WI38 (cell line): ENCODE measurements at regions not wholly inside any gene's neighbourhood (a gene's known extent, or its start where the extent isn't known, plus 50 kb on each side); places are given as distances from the start of the nearest gene placed in this dataset.

Experiments
- H3K4me3 ChIP-seq: 2 replicates; pipeline ENCODE4 v1.5.1; 2011; ENCODE audit warnings: low read depth, mild to moderate bottlenecking, control low read depth, low read length
- TF ChIP-seq, protein P1 (sequence below): IDR thresholded peaks from 2 replicates; pipeline ENCODE4 v1.5.1; 2012; ENCODE audit warnings: low read depth, mild to moderate bottlenecking, control low read depth, low read length

DNA sequence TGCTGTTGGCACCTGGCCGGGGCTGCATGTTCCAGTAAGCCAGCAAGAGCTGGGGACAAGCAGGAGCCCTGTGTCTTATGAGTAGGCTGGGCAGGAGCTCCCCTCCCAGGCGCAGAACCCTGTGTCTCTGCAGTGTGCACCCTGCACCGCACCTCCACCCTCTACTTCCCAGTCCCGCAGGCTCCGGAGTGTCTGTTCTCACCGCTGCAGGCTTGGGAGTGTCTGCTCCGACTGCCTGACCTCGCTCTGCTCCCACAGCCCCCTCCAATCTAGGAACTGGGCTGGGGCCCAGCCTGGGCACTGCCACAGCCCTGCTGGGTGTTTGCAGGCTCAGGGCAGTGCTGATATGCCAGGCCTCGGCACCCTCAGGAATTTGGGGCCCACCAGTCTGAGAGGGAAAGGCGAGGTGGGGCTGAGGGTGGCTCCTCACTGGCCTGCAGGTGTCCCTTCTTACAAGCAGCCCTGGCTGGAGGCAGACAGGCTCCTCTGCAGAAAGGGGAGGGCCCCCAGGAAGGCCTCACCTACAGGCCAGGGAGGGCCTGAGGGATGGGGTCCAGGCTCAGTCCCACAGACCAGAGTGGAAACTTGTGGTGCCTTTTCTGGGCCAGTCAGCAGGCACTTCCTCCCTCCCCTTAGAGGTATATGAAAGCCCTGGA, 871.6 kb upstream of the GJE1 start:
- H3K4me3 ChIP-seq: no peak overlapping the region
- TF ChIP-seq, protein P1, sequence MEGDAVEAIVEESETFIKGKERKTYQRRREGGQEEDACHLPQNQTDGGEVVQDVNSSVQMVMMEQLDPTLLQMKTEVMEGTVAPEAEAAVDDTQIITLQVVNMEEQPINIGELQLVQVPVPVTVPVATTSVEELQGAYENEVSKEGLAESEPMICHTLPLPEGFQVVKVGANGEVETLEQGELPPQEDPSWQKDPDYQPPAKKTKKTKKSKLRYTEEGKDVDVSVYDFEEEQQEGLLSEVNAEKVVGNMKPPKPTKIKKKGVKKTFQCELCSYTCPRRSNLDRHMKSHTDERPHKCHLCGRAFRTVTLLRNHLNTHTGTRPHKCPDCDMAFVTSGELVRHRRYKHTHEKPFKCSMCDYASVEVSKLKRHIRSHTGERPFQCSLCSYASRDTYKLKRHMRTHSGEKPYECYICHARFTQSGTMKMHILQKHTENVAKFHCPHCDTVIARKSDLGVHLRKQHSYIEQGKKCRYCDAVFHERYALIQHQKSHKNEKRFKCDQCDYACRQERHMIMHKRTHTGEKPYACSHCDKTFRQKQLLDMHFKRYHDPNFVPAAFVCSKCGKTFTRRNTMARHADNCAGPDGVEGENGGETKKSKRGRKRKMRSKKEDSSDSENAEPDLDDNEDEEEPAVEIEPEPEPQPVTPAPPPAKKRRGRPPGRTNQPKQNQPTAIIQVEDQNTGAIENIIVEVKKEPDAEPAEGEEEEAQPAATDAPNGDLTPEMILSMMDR: no peak

DNA sequence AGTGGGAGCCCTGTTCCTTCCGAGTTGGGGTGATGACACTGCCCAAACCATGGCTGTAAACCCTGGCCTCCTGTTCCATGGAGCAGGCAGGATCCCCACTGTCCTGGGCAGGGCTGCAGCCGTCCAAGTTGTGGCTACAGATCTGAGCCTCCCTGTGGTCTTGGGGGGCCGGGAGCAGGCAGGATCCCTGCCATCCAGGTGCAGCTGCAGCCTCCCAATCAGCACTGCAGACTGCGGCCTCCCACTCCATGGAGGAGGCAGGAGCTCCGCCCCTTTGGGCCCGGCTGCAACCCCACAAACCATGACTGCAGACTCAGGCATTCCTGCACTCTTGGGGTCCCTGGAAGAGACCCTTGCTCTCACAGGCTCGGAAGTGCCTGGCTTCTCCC, 872.1 kb upstream of the GJE1 start:
- no peak overlapping the region for H3K4me3 ChIP-seq
- TF ChIP-seq, protein P1: no peak

DNA sequence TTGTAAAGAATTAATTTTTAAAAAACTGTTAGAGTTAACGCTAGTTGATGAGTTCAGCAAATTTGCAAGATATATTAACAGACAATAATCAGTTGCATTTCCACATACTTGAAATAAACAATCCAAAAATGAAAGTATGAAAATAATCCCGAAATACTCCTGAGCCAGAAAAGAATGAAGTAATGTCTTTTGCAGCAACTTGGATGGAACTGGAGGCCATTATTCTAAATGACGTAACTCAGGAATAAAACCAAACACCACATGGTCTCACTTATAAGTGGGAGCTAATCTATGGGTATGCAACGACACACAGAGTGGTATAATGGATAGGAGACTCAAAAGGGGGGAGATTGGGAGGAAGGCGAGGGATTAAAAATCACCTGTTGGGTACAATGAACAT, 872.9 kb upstream of the GJE1 start:
- no peak overlapping the region for H3K4me3 ChIP-seq
- TF ChIP-seq, protein P1: no peak

DNA sequence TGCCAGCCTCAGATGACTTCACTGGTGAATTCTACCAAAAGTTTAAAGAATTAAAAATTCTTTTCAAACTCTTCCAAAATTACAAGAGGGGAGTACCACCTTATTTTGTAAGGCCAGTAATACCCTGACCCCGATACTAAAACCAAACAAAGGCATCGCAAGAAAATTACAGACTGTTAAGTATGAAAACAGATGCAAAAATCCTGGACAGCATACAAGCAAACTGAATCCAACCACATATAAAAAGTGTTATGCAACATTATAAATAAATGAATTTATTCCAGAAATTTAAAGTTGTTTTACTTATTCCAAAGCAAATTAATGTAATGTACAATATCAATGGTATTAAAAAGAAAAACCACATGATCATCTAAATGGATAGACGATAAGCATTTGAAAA, 873.6 kb upstream of the GJE1 start:
- H3K4me3 ChIP-seq: no peak overlapping the region
- TF ChIP-seq, protein P1: no peak

GRCh38 chr6:141258516-141258915, 874.2 kb upstream of the GJE1 start:
- TF ChIP-seq, protein P1: no peak
- H3K4me3 ChIP-seq: no peak overlapping the region

- H3K4me3 ChIP-seq: no peak overlapping the region
- TF ChIP-seq, protein P1: no peak
These were observed 878.4 kb upstream of the GJE1 start for GRCh38 chr6:141254336-141254735.

- H3K4me3 ChIP-seq: no peak overlapping the region
- TF ChIP-seq, protein P1: no peak
These were observed 879.7 kb upstream of the GJE1 start for GRCh38 chr6:141252828-141253608.
